DMS153 (cell line): ENCODE measurements at regions not wholly inside any gene's neighbourhood (a gene's known extent, or its start where the extent isn't known, plus 50 kb on each side); places are given as distances from the start of the nearest gene placed in this dataset.

Experiments used
- DNase-seq: peaks from one replicate; lab custom pipeline; 2025; lab: John Stamatoyannopoulos, UW

- DNase-seq = peak; percentile 15
Measured at GRCh38 chr3:42012935-42013690, 51.2 kb upstream of the ULK4 start.

GRCh38 chr3:42012383-42012934, 50.6 kb upstream of the ULK4 start:
- no peak for DNase-seq
